Prostate gland (tissue), 2 donors: ENCODE measurements at regions not wholly inside any gene's neighbourhood (a gene's known extent, or its start where the extent isn't known, plus 50 kb on each side); places are given as distances from the start of the nearest gene placed in this dataset.

ENCODE experiments used
- POLR2A ChIP-seq: fragments of 450-650 bp; IDR thresholded peaks from one replicate; pipeline ENCODE4 v1.6.1; 2016; ENCODE audit warnings: antibody characterized with exemption, mild to moderate bottlenecking
- POLR2AphosphoS5 ChIP-seq: sonication (generic); formaldehyde crosslinking; IDR thresholded peaks from one replicate; pipeline ENCODE4 v1.6.1; 2017; ENCODE audit warnings: antibody characterized with exemption
- TF ChIP-seq, protein P1 (sequence below), 4 experiments: fragments of 200-600 bp in 2 of 4; fragments of 450-650 bp in 2 of 4; sonication (generic) in 2 of 4; IDR thresholded peaks; 1 replicate in 3 of 4; 2 replicates in 1 of 4; pipeline ENCODE4 v1.5.1; 2016 to 2019; ENCODE audit warnings: antibody characterized with exemption in 4 of 4, mild to moderate bottlenecking in 2 of 4, moderate library complexity in 2 of 4

DNA sequence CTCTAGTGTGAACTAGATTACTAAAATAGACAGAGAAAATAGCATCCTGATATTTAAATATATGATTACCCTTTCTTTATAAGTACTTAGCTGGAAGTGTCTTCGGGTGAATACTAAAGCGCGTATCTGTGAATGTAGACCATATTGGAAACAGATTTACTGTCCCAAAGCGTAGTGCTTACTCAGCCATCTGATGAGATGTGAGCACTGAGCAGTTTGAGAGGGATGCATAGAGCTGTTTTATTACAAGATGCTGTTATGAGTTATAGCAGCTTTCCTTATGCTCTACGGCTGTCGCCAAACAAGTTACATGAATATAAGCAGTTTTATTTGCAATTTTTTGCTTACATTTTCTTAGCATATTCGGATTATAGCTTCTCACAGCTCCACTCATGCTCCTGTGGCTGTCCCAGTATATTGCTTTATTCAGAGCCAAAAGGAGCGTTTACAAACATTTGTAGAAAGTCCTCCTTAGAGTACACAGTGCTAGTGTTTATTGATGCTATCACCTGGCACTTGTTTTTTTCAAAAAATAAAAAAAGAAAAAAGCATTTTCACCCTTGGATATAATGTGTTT lies 981.4 kb upstream of the WWC1 start:
- no peak for TF ChIP-seq POLR2A
- TF ChIP-seq, protein P1, sequence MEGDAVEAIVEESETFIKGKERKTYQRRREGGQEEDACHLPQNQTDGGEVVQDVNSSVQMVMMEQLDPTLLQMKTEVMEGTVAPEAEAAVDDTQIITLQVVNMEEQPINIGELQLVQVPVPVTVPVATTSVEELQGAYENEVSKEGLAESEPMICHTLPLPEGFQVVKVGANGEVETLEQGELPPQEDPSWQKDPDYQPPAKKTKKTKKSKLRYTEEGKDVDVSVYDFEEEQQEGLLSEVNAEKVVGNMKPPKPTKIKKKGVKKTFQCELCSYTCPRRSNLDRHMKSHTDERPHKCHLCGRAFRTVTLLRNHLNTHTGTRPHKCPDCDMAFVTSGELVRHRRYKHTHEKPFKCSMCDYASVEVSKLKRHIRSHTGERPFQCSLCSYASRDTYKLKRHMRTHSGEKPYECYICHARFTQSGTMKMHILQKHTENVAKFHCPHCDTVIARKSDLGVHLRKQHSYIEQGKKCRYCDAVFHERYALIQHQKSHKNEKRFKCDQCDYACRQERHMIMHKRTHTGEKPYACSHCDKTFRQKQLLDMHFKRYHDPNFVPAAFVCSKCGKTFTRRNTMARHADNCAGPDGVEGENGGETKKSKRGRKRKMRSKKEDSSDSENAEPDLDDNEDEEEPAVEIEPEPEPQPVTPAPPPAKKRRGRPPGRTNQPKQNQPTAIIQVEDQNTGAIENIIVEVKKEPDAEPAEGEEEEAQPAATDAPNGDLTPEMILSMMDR (IDR thresholded peaks at IDR 0.05), result no peak
- TF ChIP-seq POLR2AphosphoS5, result no peak
